Pancreas (tissue), 10 donors: ENCODE measurements at regions not wholly inside any gene's neighbourhood (a gene's known extent, or its start where the extent isn't known, plus 50 kb on each side); places are given as distances from the start of the nearest gene placed in this dataset.

Source experiments
- ATAC-seq, 4 donors: fragments of 200-7000 bp; cut with Tn5 transposase; one replicate each; pipeline versions ENCODE4 v1.8.0 to v1.9.1; 2020; ENCODE audit warnings: mild to moderate bottlenecking in 4 of 4, moderate library complexity in 4 of 4
- DNase-seq, 6 donors: peaks; one replicate each; pipeline ENCODE4 v3.0.0-alpha.2; 2020
- FAIRE-seq: peaks from 2 replicates; lab custom pipeline; 2012; peaks lifted over from hg19 to GRCh38; lab: Jason Lieb, UNC
- H3K27ac ChIP-seq, 4 donors: fragments of 200-600 bp; sonication (generic); 1 replicate in 3 of 4; 2 replicates in 1 of 4; pipeline versions ENCODE4 v1.5.0 to v1.8.0; 2020
- H3K27me3 ChIP-seq, 4 donors: fragments of 200-600 bp; one replicate each; pipeline ENCODE4 v1.8.0; 2021
- H3K36me3 ChIP-seq, 3 donors: fragments of 200-600 bp; sonication (generic) in 1 of 3; one replicate each; pipeline versions ENCODE4 v1.5.0 to v1.8.0; 2020 to 2021
- H3K4me1 ChIP-seq, 3 donors: fragments of 200-600 bp; one replicate each; pipeline ENCODE4 v1.8.0; 2021
- H3K4me3 ChIP-seq, 4 donors: fragments of 200-600 bp; sonication (generic) in 2 of 4; one replicate each; pipeline versions ENCODE4 v1.5.0 to v1.8.0; 2020 to 2021
- H3K9me3 ChIP-seq, 4 donors: fragments of 200-600 bp; one replicate each; pipeline ENCODE4 v1.8.0; 2021
- CTCF ChIP-seq, 4 donors: fragments of 200-600 bp; sonication (generic) in 3 of 4; IDR thresholded peaks; one replicate each; pipeline versions ENCODE4 v1.5.0 to v1.8.0; 2021; ENCODE audit warnings: antibody characterized with exemption in 4 of 4
- WGBS, 2 donors: extraction: QIAGEN DNeasy Blood & Tissue Kit; methylation state at CpG; one replicate each; pipeline ENCODE4 v1.1.7; 2013; 5-methylcytosine and 5-hydroxymethylcytosine counted together
- intact Hi-C, 3 donors: fragments of 100-400 bp; cut with DNase I; formaldehyde crosslinking; loops; one replicate each; pipeline versions ENCODE4 v1.11.1 to v1.14.2; 2022
- donor health status: healthy with polysubstance abuse.
- donor health status: DM: no; HTN: no; CAD: no; lungs with moderate emphysema.
- donor health status: DM: no; HTN: no; CAD: no.
- donor health status: control.
- donor health status: control.
- donor health status: Bipolar disorder and iron deficiency.
- donor health status: DM: yes; HTN: yes; CAD: no.
- donor health status: DM: no; HTN: no; CAD: no.
- donor health status: DM: no; HTN: no; CAD: no.
- donor health status: DM: yes; HTN: yes; CAD: no.

GRCh38 chr5:57711471-57711870 lies 228.9 kb upstream of the ACTBL2 start:
- FAIRE-seq (no peak), DNase-seq (no peak), ATAC-seq (no peak)
- 60 to 77% methylated on average over 2 of the region's 2 CpGs for WGBS, 2 donors
- H3K4me1 ChIP-seq, result no peaks in the 10 kb centered on the region
- no peaks in the 10 kb centered on the region for H3K9me3 ChIP-seq
- no peak overlapping the region for H3K4me3 ChIP-seq
- no peak overlapping the region for H3K27ac ChIP-seq
- intact Hi-C loops, result no loop called here
- H3K36me3 ChIP-seq, result no peaks in the 10 kb centered on the region
- no peaks in the 10 kb centered on the region for H3K27me3 ChIP-seq
- no peak for TF ChIP-seq CTCF (IDR thresholded peaks at IDR 0.05)

- ATAC-seq, result no peak
- no peak for FAIRE-seq
- TF ChIP-seq CTCF (IDR thresholded peaks at IDR 0.05), result no peak
These were observed 227.5 kb upstream of the ACTBL2 start for GRCh38 chr5:57710126-57710525.

GRCh38 chr5:57705769-57706168 lies 223.2 kb upstream of the ACTBL2 start:
- no peak for TF ChIP-seq CTCF (IDR thresholded peaks at IDR 0.05)
- Histone ChIP-seq H3K4me3 (no peak overlapping the region), H3K36me3 (no peaks in the 10 kb centered on the region), H3K27ac (no peak overlapping the region), H3K4me1 (no peaks in the 10 kb centered on the region), H3K9me3 (peaks cover 0 to 4% (median 0%) of the 10 kb centered on the region in 4 donors), H3K27me3 (no peaks in the 10 kb centered on the region)
- DNase-seq (no peak), ATAC-seq (no peak), FAIRE-seq (no peak)
- intact Hi-C loops, result no loop called here
- WGBS, 2 donors, result 29 to 36% methylated on average over 3 of the region's 3 CpGs

More at GRCh38 chr5:57710126-57710525, 227.5 kb upstream of the ACTBL2 start:
- intact Hi-C loops, result no loop called here
- H3K27me3 ChIP-seq, result no peaks in the 10 kb centered on the region
- WGBS, 2 donors, result 59 to 67% methylated on average over 1 of the region's 1 CpG
- no peaks in the 10 kb centered on the region for H3K9me3 ChIP-seq
- H3K4me3 ChIP-seq, result no peak overlapping the region
- H3K4me1 ChIP-seq, result no peaks in the 10 kb centered on the region
- H3K27ac ChIP-seq, result no peak overlapping the region
- no peak for DNase-seq
- H3K36me3 ChIP-seq, result no peaks in the 10 kb centered on the region

- FAIRE-seq, result no peak
- Histone ChIP-seq H3K4me1 (no peaks in the 10 kb centered on the region), H3K36me3 (no peaks in the 10 kb centered on the region), H3K27me3 (no peaks in the 10 kb centered on the region), H3K9me3 (peaks cover 0 to 4% (median 0%) of the 10 kb centered on the region in 4 donors), H3K27ac (no peak overlapping the region), H3K4me3 (no peak overlapping the region)
- no peak for TF ChIP-seq CTCF (IDR thresholded peaks at IDR 0.05)
- no peak for ATAC-seq
- WGBS, 2 donors, result 89 to 97% methylated on average over 1 of the region's 1 CpG
- no peak for DNase-seq
- intact Hi-C loops, result no loop called here
These were observed 221.1 kb upstream of the ACTBL2 start for GRCh38 chr5:57703721-57704120.

- FAIRE-seq (no peak), DNase-seq (no peak), ATAC-seq (no peak)
- H3K27me3 ChIP-seq, result no peaks in the 10 kb centered on the region
- H3K9me3 ChIP-seq, result peaks cover 0 to 4% (median 0%) of the 10 kb centered on the region in 4 donors
- WGBS, 2 donors, result 85 to 91% methylated on average over 2 of the region's 2 CpGs
- no peak overlapping the region for H3K4me3 ChIP-seq
- no peak overlapping the region for H3K27ac ChIP-seq
- H3K4me1 ChIP-seq, result no peaks in the 10 kb centered on the region
- no peaks in the 10 kb centered on the region for H3K36me3 ChIP-seq
- TF ChIP-seq CTCF (IDR thresholded peaks at IDR 0.05), result no peak
- intact Hi-C loops, result no loop called here
These were observed 217.9 kb upstream of the ACTBL2 start for GRCh38 chr5:57700484-57700883.
